Stomach (tissue), 8 donors: ENCODE measurements at regions not wholly inside any gene's neighbourhood (a gene's known extent, or its start where the extent isn't known, plus 50 kb on each side); places are given as distances from the start of the nearest gene placed in this dataset.

ENCODE experiments used
- DNase-seq, 2 donors: peaks; one replicate each; pipeline versions ENCODE4 v3.0.0 to v3.0.0-alpha.2; 2013 to 2019
- H3K27ac ChIP-seq, 5 donors: fragments of 200-600 bp in 4 of 5; sonication (generic) in 4 of 5; one replicate each; pipeline ENCODE4 v1.5.1; 2013 to 2019; ENCODE audit warnings: mild to moderate bottlenecking in 1 of 5, moderate library complexity in 1 of 5
- H3K27me3 ChIP-seq, 3 donors: fragments of 200-600 bp; sonication (generic); one replicate each; pipeline ENCODE4 v1.5.1; 2017 to 2019; ENCODE audit warnings: mixed run types in 1 of 3
- H3K36me3 ChIP-seq, 4 donors: fragments of 200-600 bp; sonication (generic); 1 replicate in 3 of 4; 2 replicates in 1 of 4; pipeline ENCODE4 v1.5.1; 2016 to 2019
- H3K4me1 ChIP-seq, 4 donors: fragments of 200-600 bp; sonication (generic); one replicate each; pipeline ENCODE4 v1.5.1; 2016 to 2019
- H3K4me3 ChIP-seq, 4 donors: fragments of 200-600 bp; sonication (generic) in 3 of 4; one replicate each; pipeline ENCODE4 v1.5.1; 2016 to 2019; ENCODE audit warnings: mild to moderate bottlenecking in 1 of 4
- H3K9me3 ChIP-seq, 4 donors: fragments of 200-600 bp; sonication (generic); one replicate each; pipeline ENCODE4 v1.5.1; 2016 to 2019
- EP300 ChIP-seq: sonication (generic); formaldehyde crosslinking; IDR thresholded peaks from one replicate; pipeline ENCODE4 v1.6.1; 2017; ENCODE audit warnings: antibody characterized with exemption
- POLR2A ChIP-seq, 4 donors: fragments of 450-650 bp; IDR thresholded peaks; one replicate each; pipeline ENCODE4 v1.6.1; 2016; ENCODE audit warnings: antibody characterized with exemption in 4 of 4, control low read depth in 2 of 4, mild to moderate bottlenecking in 1 of 4, moderate library complexity in 1 of 4
- POLR2AphosphoS5 ChIP-seq, 3 donors: sonication (generic); formaldehyde crosslinking; IDR thresholded peaks; one replicate each; pipeline ENCODE4 v1.6.1; 2016; ENCODE audit warnings: antibody characterized with exemption in 3 of 3
- WGBS, 5 donors: extraction: QIAGEN DNeasy Blood & Tissue Kit in 3 of 5; methylation state at CpG; one replicate each; pipeline versions ENCODE4 v1.1.5 to v1.1.7; 2013 to 2018; 5-methylcytosine and 5-hydroxymethylcytosine counted together
- intact Hi-C: fragments of 100-400 bp; cut with DNase I; formaldehyde crosslinking; loops from one replicate; pipeline ENCODE4 v1.15.1; 2023; ENCODE audit warnings: low total_unique reads
- TF ChIP-seq, protein P1 (sequence below), 7 experiments: fragments of 450-650 bp in 4 of 7; fragments of 200-600 bp in 3 of 7; sonication (generic) in 3 of 7; IDR thresholded peaks; one replicate each; pipeline ENCODE4 v1.5.1; 2016 to 2019; ENCODE audit warnings: antibody characterized with exemption in 7 of 7, control low read depth in 2 of 7, mild to moderate bottlenecking in 1 of 7
- donor health status: healthy with polysubstance abuse.
- donor health status: Bipolar disorder and iron deficiency.
- donor health status: healthy.

DNA sequence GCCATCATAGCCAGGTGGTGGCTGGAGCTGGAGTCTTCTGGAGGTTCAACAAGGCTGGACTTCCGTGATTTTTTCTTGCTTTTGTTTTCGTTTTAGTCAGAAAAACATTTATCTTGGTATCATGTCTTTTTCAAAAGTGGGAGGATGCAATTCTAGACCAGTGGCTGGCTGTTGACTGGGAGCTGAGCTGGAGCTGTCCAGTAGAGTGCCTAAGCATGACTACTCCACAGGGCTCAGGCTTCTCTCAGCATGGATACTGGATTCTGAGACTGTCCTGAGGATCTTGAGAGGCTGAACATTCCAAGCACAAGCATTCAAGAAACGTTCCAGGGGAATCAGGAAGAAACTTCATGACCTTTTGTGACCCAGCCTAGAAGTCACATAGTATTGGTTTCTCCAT lies 598.1 kb downstream of the MID1IP1 start:
- H3K9me3 ChIP-seq, result no peaks in the 10 kb centered on the region
- DNase-seq, result no peak
- peak overlapping the region in 1 of 5 donors; percentile 20 for H3K27ac ChIP-seq
- H3K36me3 ChIP-seq, result no peaks in the 10 kb centered on the region
- TF ChIP-seq, protein P1, sequence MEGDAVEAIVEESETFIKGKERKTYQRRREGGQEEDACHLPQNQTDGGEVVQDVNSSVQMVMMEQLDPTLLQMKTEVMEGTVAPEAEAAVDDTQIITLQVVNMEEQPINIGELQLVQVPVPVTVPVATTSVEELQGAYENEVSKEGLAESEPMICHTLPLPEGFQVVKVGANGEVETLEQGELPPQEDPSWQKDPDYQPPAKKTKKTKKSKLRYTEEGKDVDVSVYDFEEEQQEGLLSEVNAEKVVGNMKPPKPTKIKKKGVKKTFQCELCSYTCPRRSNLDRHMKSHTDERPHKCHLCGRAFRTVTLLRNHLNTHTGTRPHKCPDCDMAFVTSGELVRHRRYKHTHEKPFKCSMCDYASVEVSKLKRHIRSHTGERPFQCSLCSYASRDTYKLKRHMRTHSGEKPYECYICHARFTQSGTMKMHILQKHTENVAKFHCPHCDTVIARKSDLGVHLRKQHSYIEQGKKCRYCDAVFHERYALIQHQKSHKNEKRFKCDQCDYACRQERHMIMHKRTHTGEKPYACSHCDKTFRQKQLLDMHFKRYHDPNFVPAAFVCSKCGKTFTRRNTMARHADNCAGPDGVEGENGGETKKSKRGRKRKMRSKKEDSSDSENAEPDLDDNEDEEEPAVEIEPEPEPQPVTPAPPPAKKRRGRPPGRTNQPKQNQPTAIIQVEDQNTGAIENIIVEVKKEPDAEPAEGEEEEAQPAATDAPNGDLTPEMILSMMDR (IDR thresholded peaks at IDR 0.05), result no peak
- no peak for TF ChIP-seq POLR2AphosphoS5 (IDR thresholded peaks at IDR 0.05)
- peaks cover 0 to 5% (median 0%) of the 10 kb centered on the region in 3 donors for H3K27me3 ChIP-seq
- WGBS, 5 donors, result 14 to 38% (median 27%) methylated on average over 3 of the region's 3 CpGs
- no peak overlapping the region for H3K4me3 ChIP-seq
- H3K4me1 ChIP-seq, result peaks cover 0 to 12% (median 0%) of the 10 kb centered on the region in 4 donors
- intact Hi-C loops, result no loop called here

DNA sequence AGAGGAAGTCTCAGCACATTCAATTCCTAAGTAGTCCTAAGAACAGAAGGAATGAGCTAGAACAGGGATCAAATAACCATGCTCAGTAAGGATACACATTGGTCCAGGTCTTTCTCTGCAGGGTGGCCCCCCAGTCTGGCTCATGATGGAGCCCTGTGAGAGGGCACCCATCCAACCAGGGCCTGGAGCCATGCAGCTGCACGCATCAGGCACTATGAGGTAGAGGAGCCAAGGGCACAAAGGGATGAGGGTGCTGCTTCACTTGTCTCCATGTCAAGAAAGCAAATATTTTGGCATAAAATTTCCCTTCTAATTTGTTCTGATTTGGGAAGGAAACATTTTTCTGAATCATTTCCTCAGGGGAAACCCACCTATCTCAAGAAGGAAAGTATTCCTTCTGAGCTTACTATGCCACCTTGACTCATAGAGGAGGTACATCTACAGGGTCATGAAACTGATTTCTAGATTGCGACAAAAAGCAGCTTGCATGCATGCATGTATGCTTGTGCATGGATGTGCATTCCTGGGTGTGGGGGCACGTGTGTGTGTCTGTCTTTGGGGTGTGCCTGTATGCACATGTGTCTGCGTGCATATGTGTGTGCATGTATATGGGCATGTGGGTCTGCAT lies 600.3 kb downstream of the MID1IP1 start:
- Histone ChIP-seq H3K4me3 (no peak overlapping the region), H3K36me3 (no peaks in the 10 kb centered on the region), H3K27ac (no peak overlapping the region), H3K27me3 (no peaks in the 10 kb centered on the region), H3K4me1 (peaks cover 0 to 12% (median 0%) of the 10 kb centered on the region in 4 donors), H3K9me3 (no peaks in the 10 kb centered on the region)
- intact Hi-C loops, result no loop called here
- no peak for DNase-seq
- TF ChIP-seq EP300, result no peak
- TF ChIP-seq POLR2AphosphoS5 (IDR thresholded peaks at IDR 0.05), result no peak
- TF ChIP-seq, protein P1 (IDR thresholded peaks at IDR 0.05), result no peak
- no peak for TF ChIP-seq POLR2A (IDR thresholded peaks at IDR 0.05)
- WGBS, 5 donors, result 77 to 98% (median 80%) methylated on average over 4 of the region's 4 CpGs

DNA sequence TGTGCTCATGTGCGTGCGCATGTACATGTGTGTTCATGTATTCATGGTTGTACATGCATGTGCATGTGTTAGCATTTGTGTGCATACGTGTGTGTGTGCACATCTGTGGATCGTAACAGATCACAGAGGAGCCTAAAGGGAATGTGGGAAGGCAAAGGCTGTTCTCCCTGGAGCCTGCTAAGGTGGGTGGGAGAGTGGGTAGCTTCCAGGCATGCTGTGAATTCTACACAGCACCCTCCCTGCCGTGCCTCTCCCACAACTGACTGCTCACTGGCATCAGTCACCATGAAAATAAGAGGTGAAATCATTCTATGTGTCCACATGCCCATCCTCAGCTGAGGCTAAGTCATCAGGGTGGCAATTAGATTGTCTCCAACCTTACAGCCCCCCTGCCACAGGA lies 600.9 kb downstream of the MID1IP1 start:
- Histone ChIP-seq H3K9me3 (no peaks in the 10 kb centered on the region), H3K36me3 (no peaks in the 10 kb centered on the region), H3K4me3 (no peak overlapping the region), H3K27ac (no peak overlapping the region), H3K4me1 (peaks cover 0 to 12% (median 0%) of the 10 kb centered on the region in 4 donors), H3K27me3 (no peaks in the 10 kb centered on the region)
- no peak for DNase-seq
- WGBS, 5 donors, result 80 to 95% (median 92%) methylated on average over 3 to 5 of the region's 5 CpGs
- TF ChIP-seq, protein P1 (IDR thresholded peaks at IDR 0.05), result no peak
- TF ChIP-seq POLR2A (IDR thresholded peaks at IDR 0.05) (no peak), POLR2AphosphoS5 (IDR thresholded peaks at IDR 0.05) (no peak), EP300 (no peak)
- intact Hi-C loops, result no loop called here

DNA sequence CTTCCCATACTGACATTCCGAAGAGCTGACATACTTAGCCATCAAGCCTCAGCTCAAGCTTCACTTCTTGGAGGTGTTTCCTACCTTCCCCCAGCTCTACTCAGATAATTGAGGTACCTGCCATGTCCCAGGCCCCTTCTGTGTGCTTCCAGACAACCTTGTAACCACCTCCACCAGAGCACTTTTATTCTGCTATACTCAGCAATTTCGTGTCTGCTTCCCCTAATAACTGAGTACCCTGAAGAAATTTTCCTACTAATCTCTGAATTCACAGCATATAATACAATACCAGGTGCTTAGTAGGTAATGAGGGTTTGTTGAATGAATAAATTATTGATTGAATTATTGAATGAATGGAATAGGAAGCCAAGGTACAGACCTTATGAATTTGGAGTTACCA lies 605.5 kb downstream of the MID1IP1 start:
- Histone ChIP-seq H3K27me3 (peaks cover 0 to 4% (median 0%) of the 10 kb centered on the region in 3 donors), H3K27ac (no peak overlapping the region), H3K4me3 (no peak overlapping the region), H3K9me3 (no peaks in the 10 kb centered on the region), H3K36me3 (no peaks in the 10 kb centered on the region), H3K4me1 (no peaks in the 10 kb centered on the region)
- WGBS, 5 donors, result 51 to 89% (median 70%) methylated on average over 2 of the region's 2 CpGs
- no peak for DNase-seq
- intact Hi-C loops, result no loop called here
- TF ChIP-seq POLR2A (IDR thresholded peaks at IDR 0.05) (no peak), POLR2AphosphoS5 (IDR thresholded peaks at IDR 0.05) (no peak), EP300 (no peak)
- TF ChIP-seq, protein P1 (IDR thresholded peaks at IDR 0.05), result no peak
